ENCODE measurements at regions not wholly inside any gene's neighbourhood (a gene's known extent, or its start where the extent isn't known, plus 50 kb on each side); places are given as distances from the start of the nearest gene placed in this dataset.

DNA sequence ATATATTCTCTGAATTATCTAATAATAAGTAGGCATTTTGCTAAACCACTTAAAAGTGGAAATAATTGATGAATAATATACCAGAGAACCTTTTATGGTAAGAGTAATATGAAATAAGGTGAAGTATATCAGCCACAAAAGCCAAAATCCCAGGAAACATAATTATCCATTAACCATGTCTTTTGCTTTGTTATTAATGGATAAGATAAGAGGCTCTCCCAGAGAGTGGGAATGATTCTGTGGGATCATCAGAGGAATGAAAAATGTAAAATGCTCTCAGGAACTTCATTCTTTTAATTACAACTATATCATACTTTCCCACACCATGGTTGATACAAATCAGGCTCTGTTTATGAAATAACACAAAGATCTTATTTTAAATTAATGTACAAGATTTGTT, 391.7 kb upstream of the FZD8 start:
- H3K4me3 ChIP-seq (ENCODE audit: low read depth, low read length): no peak overlapping the region
- DNase-seq (ENCODE audit: low read depth): no peak
- in situ Hi-C loops (cut with HindIII; ENCODE audit: low sequenced_read_pairs): no loop called here
- TF ChIP-seq, protein P1, sequence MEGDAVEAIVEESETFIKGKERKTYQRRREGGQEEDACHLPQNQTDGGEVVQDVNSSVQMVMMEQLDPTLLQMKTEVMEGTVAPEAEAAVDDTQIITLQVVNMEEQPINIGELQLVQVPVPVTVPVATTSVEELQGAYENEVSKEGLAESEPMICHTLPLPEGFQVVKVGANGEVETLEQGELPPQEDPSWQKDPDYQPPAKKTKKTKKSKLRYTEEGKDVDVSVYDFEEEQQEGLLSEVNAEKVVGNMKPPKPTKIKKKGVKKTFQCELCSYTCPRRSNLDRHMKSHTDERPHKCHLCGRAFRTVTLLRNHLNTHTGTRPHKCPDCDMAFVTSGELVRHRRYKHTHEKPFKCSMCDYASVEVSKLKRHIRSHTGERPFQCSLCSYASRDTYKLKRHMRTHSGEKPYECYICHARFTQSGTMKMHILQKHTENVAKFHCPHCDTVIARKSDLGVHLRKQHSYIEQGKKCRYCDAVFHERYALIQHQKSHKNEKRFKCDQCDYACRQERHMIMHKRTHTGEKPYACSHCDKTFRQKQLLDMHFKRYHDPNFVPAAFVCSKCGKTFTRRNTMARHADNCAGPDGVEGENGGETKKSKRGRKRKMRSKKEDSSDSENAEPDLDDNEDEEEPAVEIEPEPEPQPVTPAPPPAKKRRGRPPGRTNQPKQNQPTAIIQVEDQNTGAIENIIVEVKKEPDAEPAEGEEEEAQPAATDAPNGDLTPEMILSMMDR (IDR thresholded peaks at IDR 0.05; ENCODE audit: low read depth, low read length, missing control alignments): no peak

DNA sequence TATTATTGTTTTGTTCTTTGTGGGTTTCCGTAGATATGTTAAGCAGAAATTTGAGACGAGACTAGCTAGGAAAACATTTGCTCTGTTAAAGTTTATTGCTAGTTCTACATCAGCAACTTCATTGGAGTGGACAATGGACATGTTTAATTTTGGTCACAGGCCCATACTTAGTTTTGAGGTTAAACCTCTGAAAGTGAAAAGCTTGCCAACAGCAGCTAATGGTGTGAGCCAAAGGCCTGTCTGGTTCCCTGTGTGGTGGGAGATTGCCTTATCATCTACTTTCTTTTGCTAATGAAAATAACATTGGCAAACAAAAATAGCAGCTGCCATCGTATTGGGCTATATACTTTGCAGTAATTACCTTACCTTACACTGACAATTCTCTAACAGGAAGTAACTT, 388.4 kb upstream of the FZD8 start:
- peak; percentile 55 for DNase-seq (ENCODE audit: low read depth)

DNA sequence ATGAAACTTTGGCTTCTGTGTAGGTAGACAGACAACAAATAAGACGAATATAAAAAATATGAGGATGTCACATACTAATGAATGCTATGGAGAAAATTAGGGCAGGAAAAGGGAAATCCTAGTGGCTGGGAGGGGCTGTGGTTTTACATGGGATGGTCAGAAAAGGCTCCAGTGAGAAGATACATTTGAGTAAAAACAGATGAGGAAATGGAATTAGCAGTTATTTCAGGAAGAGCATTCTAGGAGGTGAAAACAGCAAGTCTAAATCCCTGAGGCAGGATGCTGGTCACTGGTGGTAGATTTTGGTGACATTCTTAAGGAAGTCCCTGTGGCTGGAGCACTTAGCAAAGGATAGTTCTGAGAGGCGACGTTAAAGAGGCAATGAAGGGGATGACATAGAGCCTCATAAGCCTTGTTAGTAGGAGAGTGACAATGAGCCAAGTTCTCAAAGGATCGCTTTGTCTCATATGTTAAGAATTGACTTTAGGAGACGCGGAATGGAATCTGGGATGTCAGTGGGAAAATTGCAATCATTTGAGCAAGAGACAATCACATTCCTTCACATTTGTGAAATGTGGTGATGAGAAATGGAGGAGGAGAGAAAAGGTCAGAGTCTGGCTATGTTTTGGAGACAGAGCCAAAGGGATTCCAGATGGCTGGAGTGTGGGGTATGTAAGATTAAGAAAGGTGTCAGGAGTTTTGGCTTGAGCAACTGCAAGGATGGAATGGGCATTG, 384.7 kb upstream of the FZD8 start:
- in situ Hi-C loops (cut with HindIII; ENCODE audit: low sequenced_read_pairs): no loop called here
- H3K4me3 ChIP-seq (ENCODE audit: low read depth, low read length): no peak overlapping the region
- TF ChIP-seq, protein P1 (IDR thresholded peaks at IDR 0.05; ENCODE audit: low read depth, low read length, missing control alignments): no peak
- no peak for DNase-seq (ENCODE audit: low read depth)

More for the DNA sequence above, 388.4 kb upstream of the FZD8 start:
- in situ Hi-C loops (cut with HindIII; ENCODE audit: low sequenced_read_pairs): no loop called here
- TF ChIP-seq, protein P1 (IDR thresholded peaks at IDR 0.05; ENCODE audit: low read depth, low read length, missing control alignments): no peak
- no peak overlapping the region for H3K4me3 ChIP-seq (ENCODE audit: low read depth, low read length)

DNA sequence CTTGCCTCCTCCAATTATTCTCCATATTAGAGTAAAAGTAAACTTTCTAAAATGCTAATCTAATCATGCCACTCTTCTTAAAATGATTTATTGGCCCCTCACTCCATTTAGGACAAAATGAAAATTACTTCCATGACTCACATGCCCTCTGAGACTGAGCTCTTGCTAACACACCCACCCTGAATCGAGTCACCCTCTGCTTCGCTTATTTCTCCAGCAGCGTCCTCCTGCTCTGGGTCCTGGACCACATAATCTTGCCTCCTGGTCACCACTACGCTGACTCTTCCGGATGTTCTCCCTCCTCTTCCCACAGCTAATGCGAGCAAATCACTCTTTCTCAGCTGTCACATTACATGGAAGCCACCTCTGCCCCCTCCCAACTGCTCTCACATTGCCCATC, 384.0 kb upstream of the FZD8 start:
- TF ChIP-seq, protein P1 (IDR thresholded peaks at IDR 0.05; ENCODE audit: low read depth, low read length, missing control alignments): no peak
- no peak for DNase-seq (ENCODE audit: low read depth)
- H3K4me3 ChIP-seq (ENCODE audit: low read depth, low read length): no peak overlapping the region
- in situ Hi-C loops (cut with HindIII; ENCODE audit: low sequenced_read_pairs): no loop called here

DNA sequence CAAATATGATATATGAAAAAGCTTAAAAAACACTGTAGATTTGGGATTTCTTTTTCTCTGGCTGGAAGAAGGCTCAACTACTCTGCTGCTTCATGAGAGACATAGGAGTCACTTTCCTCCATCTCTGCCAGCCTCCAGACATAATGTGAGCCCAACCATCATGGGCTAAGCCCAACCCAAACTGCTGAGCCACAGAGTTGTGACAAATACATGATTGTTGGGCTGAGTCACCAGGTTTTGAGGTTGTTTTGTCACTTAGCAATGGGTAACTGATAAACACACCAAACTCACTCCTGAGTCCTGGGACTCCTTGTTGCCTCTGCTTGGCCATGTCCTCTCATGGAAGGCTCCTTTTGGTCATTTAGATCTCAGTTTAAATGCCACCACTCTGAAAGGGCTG, 381.8 kb upstream of the FZD8 start:
- in situ Hi-C loops (cut with HindIII; ENCODE audit: low sequenced_read_pairs): no loop called here
- no peak overlapping the region for H3K4me3 ChIP-seq (ENCODE audit: low read depth, low read length)
- peak; percentile 45 for DNase-seq (ENCODE audit: low read depth)
- TF ChIP-seq, protein P1 (IDR thresholded peaks at IDR 0.05; ENCODE audit: low read depth, low read length, missing control alignments): no peak

DNA sequence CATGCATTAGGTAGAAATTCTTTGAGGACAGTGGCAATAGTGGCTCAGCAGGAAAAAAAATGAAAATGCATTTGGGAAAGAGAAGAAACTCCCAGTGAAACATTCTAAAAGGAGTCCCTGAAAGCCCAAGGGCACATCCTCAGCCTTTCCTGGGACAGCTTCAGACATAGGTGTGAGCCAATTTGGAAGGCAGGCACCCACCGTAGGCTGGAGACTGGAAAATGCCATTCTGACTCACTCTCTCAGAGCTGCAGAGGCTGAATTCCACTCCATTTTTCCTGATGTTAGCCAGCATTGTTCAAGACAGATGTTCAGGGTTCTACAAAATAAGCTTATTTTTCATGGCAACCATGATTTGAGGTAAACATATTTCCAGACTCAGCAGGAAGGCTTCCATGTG, 379.0 kb upstream of the FZD8 start:
- no peak overlapping the region for H3K4me3 ChIP-seq (ENCODE audit: low read depth, low read length)
- no peak for DNase-seq (ENCODE audit: low read depth)
- in situ Hi-C loops (cut with HindIII; ENCODE audit: low sequenced_read_pairs): no loop called here
- TF ChIP-seq, protein P1 (IDR thresholded peaks at IDR 0.05; ENCODE audit: low read depth, low read length, missing control alignments): no peak

All from astrocyte of the cerebellum (primary cell).